ENCODE measurements at regions not wholly inside any gene's neighbourhood (a gene's known extent, or its start where the extent isn't known, plus 50 kb on each side); places are given as distances from the start of the nearest gene placed in this dataset.

DNA sequence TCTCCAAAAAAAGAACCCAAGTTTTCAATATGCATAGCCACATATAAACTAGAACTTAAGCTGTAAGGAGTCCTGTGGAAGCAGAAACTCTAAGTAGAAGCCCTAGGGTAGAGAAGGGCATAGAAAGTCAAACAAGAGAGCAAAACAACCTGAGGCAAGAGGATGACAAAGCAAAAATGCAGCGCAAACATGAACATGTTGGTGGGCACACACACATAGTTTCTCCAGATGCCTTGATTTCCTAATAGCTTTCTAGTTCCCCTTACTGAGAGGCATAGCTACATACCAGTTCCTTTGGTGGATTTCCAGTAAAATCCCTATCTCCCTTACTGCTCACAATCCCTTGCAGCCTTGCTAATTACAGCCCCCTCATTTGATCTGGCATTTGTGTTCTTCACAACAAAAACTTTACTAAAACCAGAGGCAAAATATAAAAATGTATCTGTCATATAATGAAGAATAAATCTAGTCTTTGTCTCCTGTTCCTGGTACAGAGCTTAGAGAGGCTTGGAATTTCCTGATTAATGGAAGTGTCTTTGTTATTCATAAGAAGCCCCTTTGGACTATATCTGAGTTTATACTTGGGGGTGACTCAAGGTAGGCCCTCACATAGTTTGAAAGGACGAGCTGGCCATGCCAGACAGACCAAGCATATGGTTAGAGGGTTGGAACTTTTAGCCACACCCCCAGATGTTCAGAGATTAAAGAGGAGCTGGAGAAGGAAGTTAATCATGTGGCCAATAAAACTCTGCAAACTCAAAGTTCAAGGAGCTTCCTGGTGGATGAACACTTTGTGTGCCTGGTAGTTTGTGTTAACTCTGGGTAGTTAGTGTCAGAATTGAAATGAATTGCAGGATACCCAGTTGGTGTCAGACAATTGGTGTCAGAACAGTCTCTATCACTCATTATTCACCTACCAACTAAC, 52.7 kb upstream of the ZCCHC13 start:
- DNase-seq (no peak), ATAC-seq (peak in 2 of 4 donors; percentile 47 to 51)
- Histone ChIP-seq H3K4me1 (no peaks in the 10 kb centered on the region), H3K4me3 (no peak overlapping the region), H3K9me3 (no peaks in the 10 kb centered on the region), H3K27ac (peak overlapping the region; percentile 50), H3K27me3 (ENCODE audit: insufficient read depth in 3 of 3, low read length in 2 of 3) (peaks cover 0 to 11% (median 0%) of the 10 kb centered on the region in 3 donors), H3K36me3 (ENCODE audit: insufficient read depth in 1 of 2, low read depth in 1 of 2) (peaks cover 0 to 6% of the 10 kb centered on the region in 2 donors)
- 46 to 75% (median 62%) methylated on average over 2 of the region's 2 CpGs for WGBS, 3 donors
- intact Hi-C loops (cut with DNase I): no loop called here
- TF ChIP-seq, protein P1, sequence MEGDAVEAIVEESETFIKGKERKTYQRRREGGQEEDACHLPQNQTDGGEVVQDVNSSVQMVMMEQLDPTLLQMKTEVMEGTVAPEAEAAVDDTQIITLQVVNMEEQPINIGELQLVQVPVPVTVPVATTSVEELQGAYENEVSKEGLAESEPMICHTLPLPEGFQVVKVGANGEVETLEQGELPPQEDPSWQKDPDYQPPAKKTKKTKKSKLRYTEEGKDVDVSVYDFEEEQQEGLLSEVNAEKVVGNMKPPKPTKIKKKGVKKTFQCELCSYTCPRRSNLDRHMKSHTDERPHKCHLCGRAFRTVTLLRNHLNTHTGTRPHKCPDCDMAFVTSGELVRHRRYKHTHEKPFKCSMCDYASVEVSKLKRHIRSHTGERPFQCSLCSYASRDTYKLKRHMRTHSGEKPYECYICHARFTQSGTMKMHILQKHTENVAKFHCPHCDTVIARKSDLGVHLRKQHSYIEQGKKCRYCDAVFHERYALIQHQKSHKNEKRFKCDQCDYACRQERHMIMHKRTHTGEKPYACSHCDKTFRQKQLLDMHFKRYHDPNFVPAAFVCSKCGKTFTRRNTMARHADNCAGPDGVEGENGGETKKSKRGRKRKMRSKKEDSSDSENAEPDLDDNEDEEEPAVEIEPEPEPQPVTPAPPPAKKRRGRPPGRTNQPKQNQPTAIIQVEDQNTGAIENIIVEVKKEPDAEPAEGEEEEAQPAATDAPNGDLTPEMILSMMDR (IDR thresholded peaks at IDR 0.05): no peak

DNA sequence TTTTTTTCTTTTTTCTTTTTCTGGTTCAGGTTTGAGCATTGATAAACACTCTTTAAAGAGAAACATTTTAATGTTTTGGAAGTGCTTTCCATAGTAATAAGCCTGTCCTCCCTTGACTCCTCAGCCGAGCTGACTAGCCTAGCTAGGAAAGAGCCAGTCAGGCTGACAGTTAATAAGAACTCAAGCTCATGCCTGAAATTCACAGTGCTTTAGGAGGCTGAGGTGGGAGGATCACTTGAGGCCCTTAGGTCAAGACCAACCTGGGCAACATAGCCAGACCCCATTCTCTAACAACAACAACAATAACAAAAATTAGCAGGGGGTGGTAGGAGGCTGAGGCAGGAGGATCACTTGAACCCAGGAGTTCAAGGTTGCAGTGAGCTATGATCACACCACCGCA, 53.4 kb upstream of the ZCCHC13 start:
- no peaks in the 10 kb centered on the region for H3K9me3 ChIP-seq
- peaks cover 0 to 2% of the 10 kb centered on the region in 2 donors for H3K36me3 ChIP-seq (ENCODE audit: insufficient read depth in 1 of 2, low read depth in 1 of 2)
- H3K27me3 ChIP-seq (ENCODE audit: insufficient read depth in 3 of 3, low read length in 2 of 3): peaks cover 0 to 11% (median 0%) of the 10 kb centered on the region in 3 donors
- TF ChIP-seq, protein P1 (IDR thresholded peaks at IDR 0.05): no peak
- no peaks in the 10 kb centered on the region for H3K4me1 ChIP-seq
- H3K4me3 ChIP-seq: no peak overlapping the region
- WGBS, 3 donors: 80 to 90% (median 82%) methylated on average over 2 of the region's 2 CpGs
- ATAC-seq: no peak
- DNase-seq: no peak
- peak overlapping the region; percentile 50 for H3K27ac ChIP-seq
- intact Hi-C loops (cut with DNase I): no loop called here

DNA sequence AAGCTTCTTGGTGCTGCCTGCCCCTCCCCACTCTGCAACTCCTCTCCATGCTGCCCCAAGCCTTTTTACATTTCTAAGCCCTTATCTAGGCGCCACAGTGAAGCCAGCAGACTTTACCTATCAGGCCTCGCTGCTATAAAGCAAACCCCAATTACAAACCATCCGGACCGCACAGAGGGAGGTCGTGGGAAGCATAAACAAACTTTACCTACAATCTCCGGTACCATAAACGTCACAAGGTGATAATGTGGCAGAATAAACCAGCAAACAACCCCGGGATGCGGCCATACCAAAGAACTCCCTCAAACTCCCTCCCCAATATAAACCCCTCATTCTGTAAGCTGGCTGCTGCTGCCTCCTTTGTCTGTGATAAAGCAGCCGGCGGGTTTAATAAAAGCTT, 54.0 kb upstream of the ZCCHC13 start:
- ATAC-seq (no peak), DNase-seq (no peak)
- 47 to 86% (median 75%) methylated on average over 11 of the region's 11 CpGs for WGBS, 3 donors
- Histone ChIP-seq H3K27me3 (ENCODE audit: insufficient read depth in 3 of 3, low read length in 2 of 3) (peaks cover 0 to 11% (median 0%) of the 10 kb centered on the region in 3 donors), H3K9me3 (no peaks in the 10 kb centered on the region), H3K4me3 (no peak overlapping the region), H3K27ac (peak overlapping the region; percentile 50), H3K4me1 (no peaks in the 10 kb centered on the region), H3K36me3 (ENCODE audit: insufficient read depth in 1 of 2, low read depth in 1 of 2) (no peaks in the 10 kb centered on the region)
- TF ChIP-seq, protein P1 (IDR thresholded peaks at IDR 0.05): no peak
- intact Hi-C loops (cut with DNase I): no loop called here

DNA sequence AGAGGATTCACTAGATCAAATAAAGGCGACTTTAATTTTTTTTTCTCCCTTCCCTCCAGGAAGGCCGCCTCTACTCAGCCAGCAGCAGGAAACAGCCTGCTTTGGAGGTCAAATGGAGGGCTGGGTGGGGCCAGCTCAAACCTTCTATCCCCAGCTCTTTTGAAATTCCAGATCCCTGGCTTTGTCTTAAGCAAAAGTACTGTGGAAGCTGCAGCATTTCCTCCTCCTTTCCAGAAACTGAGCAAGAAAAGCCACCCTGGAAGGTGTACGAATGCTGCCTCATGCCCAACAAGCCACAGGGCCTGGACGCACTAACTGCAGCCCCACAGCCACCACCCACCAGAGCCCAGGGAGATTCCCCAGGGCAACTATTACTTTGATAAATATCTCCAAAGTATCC, 55.1 kb upstream of the ZCCHC13 start:
- Histone ChIP-seq H3K27ac (peak overlapping the region; percentile 1), H3K4me1 (no peaks in the 10 kb centered on the region), H3K4me3 (no peak overlapping the region), H3K9me3 (no peaks in the 10 kb centered on the region), H3K27me3 (ENCODE audit: insufficient read depth in 3 of 3, low read length in 2 of 3) (peaks cover 0 to 11% (median 0%) of the 10 kb centered on the region in 3 donors), H3K36me3 (ENCODE audit: insufficient read depth in 1 of 2, low read depth in 1 of 2) (no peaks in the 10 kb centered on the region)
- TF ChIP-seq, protein P1 (IDR thresholded peaks at IDR 0.05): no peak
- intact Hi-C loops (cut with DNase I): no loop called here
- ATAC-seq (no peak), DNase-seq (no peak)
- 47 to 60% (median 57%) methylated on average over 4 of the region's 4 CpGs for WGBS, 3 donors
